ENCODE measurements at regions not wholly inside any gene's neighbourhood (a gene's known extent, or its start where the extent isn't known, plus 50 kb on each side); places are given as distances from the start of the nearest gene placed in this dataset.

- TF ChIP-seq, protein P1, sequence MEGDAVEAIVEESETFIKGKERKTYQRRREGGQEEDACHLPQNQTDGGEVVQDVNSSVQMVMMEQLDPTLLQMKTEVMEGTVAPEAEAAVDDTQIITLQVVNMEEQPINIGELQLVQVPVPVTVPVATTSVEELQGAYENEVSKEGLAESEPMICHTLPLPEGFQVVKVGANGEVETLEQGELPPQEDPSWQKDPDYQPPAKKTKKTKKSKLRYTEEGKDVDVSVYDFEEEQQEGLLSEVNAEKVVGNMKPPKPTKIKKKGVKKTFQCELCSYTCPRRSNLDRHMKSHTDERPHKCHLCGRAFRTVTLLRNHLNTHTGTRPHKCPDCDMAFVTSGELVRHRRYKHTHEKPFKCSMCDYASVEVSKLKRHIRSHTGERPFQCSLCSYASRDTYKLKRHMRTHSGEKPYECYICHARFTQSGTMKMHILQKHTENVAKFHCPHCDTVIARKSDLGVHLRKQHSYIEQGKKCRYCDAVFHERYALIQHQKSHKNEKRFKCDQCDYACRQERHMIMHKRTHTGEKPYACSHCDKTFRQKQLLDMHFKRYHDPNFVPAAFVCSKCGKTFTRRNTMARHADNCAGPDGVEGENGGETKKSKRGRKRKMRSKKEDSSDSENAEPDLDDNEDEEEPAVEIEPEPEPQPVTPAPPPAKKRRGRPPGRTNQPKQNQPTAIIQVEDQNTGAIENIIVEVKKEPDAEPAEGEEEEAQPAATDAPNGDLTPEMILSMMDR (conservative IDR thresholded peaks at IDR 0.05 in 1 of 2, IDR thresholded peaks at IDR 0.05 in 1 of 2; ENCODE audit: extremely low read depth in 1 of 2, insufficient read depth in 1 of 2, low read depth in 1 of 2, low read length in 2 of 2) = no peak
- no peak for TF ChIP-seq EZH2 (IDR thresholded peaks at IDR 0.05; ENCODE audit: borderline replicate concordance, low read length)
Measured at GRCh38 chr4:57320849-57321248, 210.7 kb upstream of the IGFBP7 start.
